Spleen (tissue), 11 donors: ENCODE measurements at regions not wholly inside any gene's neighbourhood (a gene's known extent, or its start where the extent isn't known, plus 50 kb on each side); places are given as distances from the start of the nearest gene placed in this dataset.
A peak's percentile ranks its signal among the peaks of the same experiment; 100 is the strongest.

ENCODE experiments used
- DNase-seq: peaks from one replicate; pipeline ENCODE4 v3.0.0-alpha.2; 2020
- H3K27ac ChIP-seq, 8 donors: fragments of 200-600 bp; sonication (generic) in 7 of 8; 1 replicate in 4 of 8; 2 replicates in 4 of 8; pipeline versions ENCODE4 v1.5.0 to v1.8.0; 2016 to 2021; ENCODE audit warnings: inconsistent platforms in 4 of 8, mild to moderate bottlenecking in 4 of 8, moderate library complexity in 1 of 8
- H3K27me3 ChIP-seq, 7 donors: fragments of 200-600 bp; sonication (generic) in 6 of 7; replicated peaks in 1 of 7; 1 replicate in 4 of 7; 2 replicates in 3 of 7; pipeline versions ENCODE4 v1.5.0 to v1.8.0; 2016 to 2021; ENCODE audit warnings: inconsistent platforms in 3 of 7, mild to moderate bottlenecking in 1 of 7
- H3K36me3 ChIP-seq, 6 donors: fragments of 200-600 bp; sonication (generic) in 5 of 6; 1 replicate in 4 of 6; 2 replicates in 2 of 6; pipeline versions ENCODE4 v1.5.0 to v1.8.0; 2016 to 2021; ENCODE audit warnings: inconsistent platforms in 2 of 6
- H3K4me1 ChIP-seq, 6 donors: fragments of 200-600 bp; sonication (generic) in 5 of 6; 1 replicate in 3 of 6; 2 replicates in 3 of 6; pipeline versions ENCODE4 v1.5.0 to v1.8.0; 2016 to 2021; ENCODE audit warnings: inconsistent platforms in 3 of 6
- H3K4me3 ChIP-seq, 8 donors: fragments of 200-600 bp; sonication (generic) in 7 of 8; 1 replicate in 4 of 8; 2 replicates in 4 of 8; pipeline versions ENCODE4 v1.5.0 to v1.8.0; 2016 to 2021; ENCODE audit warnings: inconsistent platforms in 4 of 8, mild to moderate bottlenecking in 4 of 8, moderate library complexity in 2 of 8
- H3K9me3 ChIP-seq, 8 donors: fragments of 200-600 bp; sonication (generic) in 7 of 8; 1 replicate in 4 of 8; 2 replicates in 4 of 8; pipeline versions ENCODE4 v1.5.0 to v1.8.0; 2016 to 2021; ENCODE audit warnings: inconsistent platforms in 4 of 8
- CTCF ChIP-seq, 11 experiments: fragments of 200-600 bp in 7 of 11; fragments of 450-650 bp in 4 of 11; sonication (generic) in 4 of 11; IDR thresholded peaks in 8 of 11; conservative IDR thresholded peaks in 3 of 11; 1 replicate in 7 of 11; 2 replicates in 4 of 11; pipeline versions ENCODE4 v1.4.0 to v1.8.0; 2016 to 2021; ENCODE audit warnings: antibody characterized with exemption in 11 of 11, inconsistent platforms in 4 of 11, mild to moderate bottlenecking in 1 of 11
- POLR2A ChIP-seq, 3 donors: fragments of 450-650 bp; IDR thresholded peaks; one replicate each; pipeline ENCODE4 v1.5.1; 2017; ENCODE audit warnings: antibody characterized with exemption in 3 of 3, mild to moderate bottlenecking in 1 of 3
- POLR2AphosphoS5 ChIP-seq, 3 donors: sonication (generic); formaldehyde crosslinking; IDR thresholded peaks; one replicate each; pipeline ENCODE4 v1.5.1; 2017; ENCODE audit warnings: antibody characterized with exemption in 3 of 3
- WGBS, 5 donors: extraction: QIAGEN DNeasy Blood & Tissue Kit in 3 of 5; methylation state at CpG; one replicate each; pipeline versions ENCODE4 v1.1.5 to v1.1.7; 2013 to 2018; 5-methylcytosine and 5-hydroxymethylcytosine counted together
- intact Hi-C: fragments of 100-400 bp; cut with DNase I; formaldehyde crosslinking; loops from one replicate; pipeline ENCODE4 v1.15.0; 2023; ENCODE audit warnings: low total_unique reads
- donor health status: healthy with polysubstance abuse.
- donor health status: DM: no; HTN: no; CAD: no; lungs with moderate emphysema.
- donor health status: DM: no; HTN: no; CAD: no.
- donor health status: Bipolar disorder and iron deficiency.
- donor health status: healthy.
- donor health status: DM: no; HTN: no; CAD: no.
- donor health status: DM: yes; HTN: yes; CAD: no.

- DNase-seq = peak; percentile 61
- Histone ChIP-seq H3K9me3 (no peaks in the 10 kb centered on the region), H3K4me3 (no peak overlapping the region), H3K27me3 (peaks cover 0 to 62% (median 6%) of the 10 kb centered on the region in 7 donors), H3K4me1 (no peaks in the 10 kb centered on the region), H3K27ac (no peak overlapping the region), H3K36me3 (no peaks in the 10 kb centered on the region)
- TF ChIP-seq POLR2AphosphoS5 (IDR thresholded peaks at IDR 0.05) = no peak
- TF ChIP-seq CTCF (IDR thresholded peaks at IDR 0.05 in 8 of 11, conservative IDR thresholded peaks at IDR 0.05 in 3 of 11) = no peak
- TF ChIP-seq POLR2A (IDR thresholded peaks at IDR 0.05) = no peak
- WGBS, 5 donors = 79 to 88% (median 82%) methylated on average over 10 to 11 of the region's 11 CpGs
- intact Hi-C loops = no loop called here
Measured at GRCh38 chr2:120435671-120436459, 89.9 kb downstream of the INHBB start.

GRCh38 chr2:120436460-120436739, 90.5 kb downstream of the INHBB start:
- H3K9me3 ChIP-seq = no peaks in the 10 kb centered on the region
- no peak for TF ChIP-seq POLR2AphosphoS5 (IDR thresholded peaks at IDR 0.05)
- TF ChIP-seq CTCF (IDR thresholded peaks at IDR 0.05 in 8 of 11, conservative IDR thresholded peaks at IDR 0.05 in 3 of 11) = no peak
- TF ChIP-seq POLR2A (IDR thresholded peaks at IDR 0.05) = no peak
- no peaks in the 10 kb centered on the region for H3K4me1 ChIP-seq
- no peak overlapping the region for H3K27ac ChIP-seq
- no peak overlapping the region for H3K4me3 ChIP-seq
- H3K36me3 ChIP-seq = no peaks in the 10 kb centered on the region
- peak; percentile 41 for DNase-seq
- H3K27me3 ChIP-seq = peaks cover 0 to 62% (median 11%) of the 10 kb centered on the region in 7 donors
- intact Hi-C loops = no loop called here
- 67 to 92% (median 82%) methylated on average over 1 of the region's 1 CpG for WGBS, 5 donors

GRCh38 chr2:120436885-120437603, 91.1 kb downstream of the INHBB start:
- WGBS, 5 donors = 76 to 82% (median 76%) methylated on average over 6 to 7 of the region's 7 CpGs
- Histone ChIP-seq H3K9me3 (no peaks in the 10 kb centered on the region), H3K36me3 (no peaks in the 10 kb centered on the region), H3K4me3 (no peak overlapping the region), H3K27ac (no peak overlapping the region), H3K4me1 (peaks cover 0 to 4% (median 2%) of the 10 kb centered on the region in 6 donors), H3K27me3 (peaks cover 0 to 64% (median 16%) of the 10 kb centered on the region in 7 donors)
- intact Hi-C loops = no loop called here
- peak in 4 of 11 experiments; percentile 14 to 41 (median 26) for TF ChIP-seq CTCF (IDR thresholded peaks at IDR 0.05 in 8 of 11, conservative IDR thresholded peaks at IDR 0.05 in 3 of 11)
- no peak for TF ChIP-seq POLR2A (IDR thresholded peaks at IDR 0.05)
- TF ChIP-seq POLR2AphosphoS5 (IDR thresholded peaks at IDR 0.05) = no peak
- peak; percentile 29 for DNase-seq

- H3K36me3 ChIP-seq = no peaks in the 10 kb centered on the region
- TF ChIP-seq POLR2AphosphoS5 (IDR thresholded peaks at IDR 0.05) (no peak), POLR2A (IDR thresholded peaks at IDR 0.05) (no peak), CTCF (IDR thresholded peaks at IDR 0.05 in 8 of 11, conservative IDR thresholded peaks at IDR 0.05 in 3 of 11) (no peak)
- peaks cover 5 to 10% (median 7%) of the 10 kb centered on the region in 6 donors for H3K4me1 ChIP-seq
- H3K27ac ChIP-seq = no peak overlapping the region
- peak; percentile 51 for DNase-seq
- intact Hi-C loops = no loop called here
- no peaks in the 10 kb centered on the region for H3K9me3 ChIP-seq
- peaks cover 0 to 64% (median 21%) of the 10 kb centered on the region in 7 donors for H3K27me3 ChIP-seq
- 84 to 91% (median 85%) methylated on average over 5 to 10 of the region's 10 CpGs for WGBS, 5 donors
- no peak overlapping the region for H3K4me3 ChIP-seq
Measured at GRCh38 chr2:120437604-120438000, 91.7 kb downstream of the INHBB start.
